Central memory CD8-positive, alpha-beta T cell (primary cell): ENCODE measurements at regions not wholly inside any gene's neighbourhood (a gene's known extent, or its start where the extent isn't known, plus 50 kb on each side); places are given as distances from the start of the nearest gene placed in this dataset.

Source experiments
- ATAC-seq: fragments of 150-1000 bp; cut with Tn5 transposase; replicated peaks from 2 replicates; pipeline ENCODE4 v1.10.0; 2022; ENCODE audit warnings: mild to moderate bottlenecking, moderate FRiP score, moderate number of reproducible peaks; ENCODE audit not compliant: poor library complexity, severe bottlenecking; ENCODE audit errors: extremely low read depth
- DNase-seq, 2 donors: peaks; one replicate each; pipeline ENCODE4 v3.0.0; 2021; ENCODE audit warnings: low spot score in 2 of 2
- H3K27ac Mint-ChIP-seq: one replicate; pipeline ENCODE4 v1.8.0; 2022; ENCODE audit warnings: low read depth, mild to moderate bottlenecking, moderate library complexity, mixed read lengths
- H3K27me3 Mint-ChIP-seq: one replicate; pipeline ENCODE4 v1.8.0; 2022; ENCODE audit warnings: mixed read lengths
- H3K36me3 Mint-ChIP-seq: one replicate; pipeline ENCODE4 v1.8.0; 2022; ENCODE audit warnings: mild to moderate bottlenecking, moderate library complexity, mixed read lengths; ENCODE audit not compliant: insufficient read depth
- H3K4me1 Mint-ChIP-seq: one replicate; pipeline ENCODE4 v1.8.0; 2022; ENCODE audit warnings: mixed read lengths
- H3K4me3 Mint-ChIP-seq: one replicate; pipeline ENCODE4 v1.8.0; 2022; ENCODE audit warnings: mild to moderate bottlenecking, moderate library complexity, mixed read lengths
- H3K9me3 Mint-ChIP-seq: one replicate; pipeline ENCODE4 v1.8.0; 2022; ENCODE audit warnings: mixed read lengths

GRCh38 chr2:16462958-16463357 is 202.7 kb downstream of the CYRIA start:
- Mint-ChIP-seq H3K36me3 (no peaks in the 10 kb centered on the region), H3K27ac (no peak overlapping the region), H3K4me3 (no peak overlapping the region), H3K4me1 (no peaks in the 10 kb centered on the region), H3K9me3 (peaks cover 5% of the 10 kb centered on the region), H3K27me3 (no peaks in the 10 kb centered on the region)
- ATAC-seq, result no peak
- DNase-seq, result no peak

- no peak for ATAC-seq
- Mint-ChIP-seq H3K27me3 (no peaks in the 10 kb centered on the region), H3K4me1 (no peaks in the 10 kb centered on the region), H3K4me3 (no peak overlapping the region), H3K36me3 (no peaks in the 10 kb centered on the region), H3K27ac (no peak overlapping the region), H3K9me3 (peaks cover 5% of the 10 kb centered on the region)
- no peak for DNase-seq
Measured at GRCh38 chr2:16461672-16462071, 204.0 kb downstream of the CYRIA start.

GRCh38 chr2:16459606-16460005 is 206.0 kb downstream of the CYRIA start:
- peaks cover 5% of the 10 kb centered on the region for H3K9me3 Mint-ChIP-seq
- no peak overlapping the region for H3K4me3 Mint-ChIP-seq
- no peaks in the 10 kb centered on the region for H3K4me1 Mint-ChIP-seq
- H3K36me3 Mint-ChIP-seq, result no peaks in the 10 kb centered on the region
- no peak for DNase-seq
- no peak overlapping the region for H3K27ac Mint-ChIP-seq
- H3K27me3 Mint-ChIP-seq, result no peaks in the 10 kb centered on the region
- ATAC-seq, result no peak

GRCh38 chr2:16454621-16455020 is 211.0 kb downstream of the CYRIA start:
- Mint-ChIP-seq H3K4me3 (no peak overlapping the region), H3K9me3 (no peaks in the 10 kb centered on the region), H3K4me1 (no peaks in the 10 kb centered on the region), H3K27ac (no peak overlapping the region), H3K36me3 (no peaks in the 10 kb centered on the region), H3K27me3 (peaks cover 8% of the 10 kb centered on the region)
- DNase-seq (no peak), ATAC-seq (no peak)

- no peak for DNase-seq
- peaks cover 29% of the 10 kb centered on the region for H3K27me3 Mint-ChIP-seq
- no peaks in the 10 kb centered on the region for H3K4me1 Mint-ChIP-seq
- H3K36me3 Mint-ChIP-seq, result no peaks in the 10 kb centered on the region
- ATAC-seq, result no peak
- no peak overlapping the region for H3K4me3 Mint-ChIP-seq
- no peaks in the 10 kb centered on the region for H3K9me3 Mint-ChIP-seq
- H3K27ac Mint-ChIP-seq, result no peak overlapping the region
Measured at GRCh38 chr2:16452123-16452522, 213.5 kb downstream of the CYRIA start.

- ATAC-seq, result no peak
- no peak for DNase-seq
- no peak overlapping the region for H3K27ac Mint-ChIP-seq
Measured at GRCh38 chr2:16446706-16447105, 218.9 kb downstream of the CYRIA start.

GRCh38 chr2:16442971-16443370 is 222.7 kb downstream of the CYRIA start:
- H3K4me3 Mint-ChIP-seq, result no peak overlapping the region
- no peak for DNase-seq
- no peaks in the 10 kb centered on the region for H3K36me3 Mint-ChIP-seq
- no peaks in the 10 kb centered on the region for H3K4me1 Mint-ChIP-seq
- ATAC-seq, result no peak
- H3K27me3 Mint-ChIP-seq, result peaks cover 5% of the 10 kb centered on the region
- no peak overlapping the region for H3K27ac Mint-ChIP-seq
- H3K9me3 Mint-ChIP-seq, result peaks cover 6% of the 10 kb centered on the region

More at GRCh38 chr2:16446706-16447105, 218.9 kb downstream of the CYRIA start:
- Mint-ChIP-seq H3K27me3 (peaks cover 29% of the 10 kb centered on the region), H3K4me3 (no peak overlapping the region), H3K9me3 (peaks cover 1% of the 10 kb centered on the region), H3K4me1 (no peaks in the 10 kb centered on the region), H3K36me3 (no peaks in the 10 kb centered on the region)

- peaks cover 6% of the 10 kb centered on the region for H3K9me3 Mint-ChIP-seq
- H3K36me3 Mint-ChIP-seq, result no peaks in the 10 kb centered on the region
- no peaks in the 10 kb centered on the region for H3K4me1 Mint-ChIP-seq
- DNase-seq (no peak), ATAC-seq (no peak)
- H3K4me3 Mint-ChIP-seq, result no peak overlapping the region
- peaks cover 15% of the 10 kb centered on the region for H3K27me3 Mint-ChIP-seq
- H3K27ac Mint-ChIP-seq, result no peak overlapping the region
Measured at GRCh38 chr2:16441431-16441830, 224.2 kb downstream of the CYRIA start.

GRCh38 chr2:16440898-16441297 is 224.7 kb downstream of the CYRIA start:
- Mint-ChIP-seq H3K36me3 (no peaks in the 10 kb centered on the region), H3K9me3 (peaks cover 6% of the 10 kb centered on the region), H3K4me3 (no peak overlapping the region), H3K4me1 (no peaks in the 10 kb centered on the region), H3K27ac (no peak overlapping the region), H3K27me3 (peaks cover 20% of the 10 kb centered on the region)
- no peak for DNase-seq
- ATAC-seq, result no peak

GRCh38 chr2:16438613-16439321 is 226.9 kb downstream of the CYRIA start:
- peaks cover 6% of the 10 kb centered on the region for H3K9me3 Mint-ChIP-seq
- no peak for DNase-seq
- H3K4me1 Mint-ChIP-seq, result no peaks in the 10 kb centered on the region
- H3K36me3 Mint-ChIP-seq, result no peaks in the 10 kb centered on the region
- H3K4me3 Mint-ChIP-seq, result no peak overlapping the region
- peaks cover 22% of the 10 kb centered on the region for H3K27me3 Mint-ChIP-seq
- no peak for ATAC-seq
- no peak overlapping the region for H3K27ac Mint-ChIP-seq

GRCh38 chr2:16437189-16437588 is 228.4 kb downstream of the CYRIA start:
- DNase-seq (no peak), ATAC-seq (no peak)
- Mint-ChIP-seq H3K36me3 (no peaks in the 10 kb centered on the region), H3K4me3 (no peak overlapping the region), H3K27me3 (peaks cover 22% of the 10 kb centered on the region), H3K27ac (no peak overlapping the region), H3K4me1 (no peaks in the 10 kb centered on the region), H3K9me3 (peaks cover 6% of the 10 kb centered on the region)

GRCh38 chr2:16434393-16434792 is 231.2 kb downstream of the CYRIA start:
- peaks cover 22% of the 10 kb centered on the region for H3K27me3 Mint-ChIP-seq
- no peaks in the 10 kb centered on the region for H3K36me3 Mint-ChIP-seq
- ATAC-seq, result no peak
- no peak for DNase-seq
- no peak overlapping the region for H3K27ac Mint-ChIP-seq
- peaks cover 5% of the 10 kb centered on the region for H3K9me3 Mint-ChIP-seq
- H3K4me1 Mint-ChIP-seq, result no peaks in the 10 kb centered on the region
- H3K4me3 Mint-ChIP-seq, result no peak overlapping the region

GRCh38 chr2:16430846-16431245 is 234.8 kb downstream of the CYRIA start:
- H3K4me3 Mint-ChIP-seq, result no peak overlapping the region
- H3K9me3 Mint-ChIP-seq, result peaks cover 5% of the 10 kb centered on the region
- no peaks in the 10 kb centered on the region for H3K4me1 Mint-ChIP-seq
- no peaks in the 10 kb centered on the region for H3K36me3 Mint-ChIP-seq
- H3K27me3 Mint-ChIP-seq, result peaks cover 14% of the 10 kb centered on the region
- ATAC-seq, result no peak
- no peak overlapping the region for H3K27ac Mint-ChIP-seq
- no peak for DNase-seq
